Right lobe of liver (tissue), 6 donors: ENCODE measurements at regions not wholly inside any gene's neighbourhood (a gene's known extent, or its start where the extent isn't known, plus 50 kb on each side); places are given as distances from the start of the nearest gene placed in this dataset.
A peak's percentile ranks its signal among the peaks of the same experiment; 100 is the strongest.

Experiments
- ATAC-seq, 4 donors: fragments of 200-7000 bp; cut with Tn5 transposase; one replicate each; pipeline ENCODE4 v1.9.1; 2020; ENCODE audit warnings: mild to moderate bottlenecking in 4 of 4, moderate library complexity in 4 of 4
- DNase-seq, 3 donors: peaks; one replicate each; pipeline ENCODE4 v3.0.0-alpha.2; 2020
- H3K27ac ChIP-seq, 3 donors: fragments of 200-600 bp; one replicate each; pipeline ENCODE4 v1.8.0; 2022
- H3K27me3 ChIP-seq, 2 donors: fragments of 200-600 bp; one replicate each; pipeline ENCODE4 v1.8.0; 2022
- H3K36me3 ChIP-seq, 4 donors: fragments of 200-600 bp; sonication (generic) in 1 of 4; one replicate each; pipeline versions ENCODE4 v1.5.1 to v1.8.0; 2017 to 2022; ENCODE audit warnings: control low read depth in 1 of 4
- H3K4me1 ChIP-seq, 4 donors: fragments of 200-600 bp; sonication (generic) in 1 of 4; one replicate each; pipeline versions ENCODE4 v1.5.1 to v1.8.0; 2017 to 2022; ENCODE audit warnings: control low read depth in 1 of 4
- H3K4me3 ChIP-seq, 3 donors: fragments of 200-600 bp; one replicate each; pipeline ENCODE4 v1.8.0; 2022
- H3K9me3 ChIP-seq, 4 donors: fragments of 200-600 bp; sonication (generic) in 1 of 4; one replicate each; pipeline versions ENCODE4 v1.5.1 to v1.8.0; 2017 to 2022; ENCODE audit warnings: control low read depth in 1 of 4
- POLR2A ChIP-seq: fragments of 450-650 bp; IDR thresholded peaks from one replicate; pipeline ENCODE4 v1.6.1; 2017; ENCODE audit warnings: antibody characterized with exemption, mild to moderate bottlenecking
- WGBS: methylation state at CpG from one replicate; pipeline ENCODE4 v1.1.6; 2018; ENCODE audit warnings: low coverage, low lambda C conversion rate; ENCODE audit not compliant: insufficient coverage; ENCODE audit errors: missing lambda C conversion rate; 5-methylcytosine and 5-hydroxymethylcytosine counted together
- intact Hi-C, 2 donors: fragments of 100-400 bp; cut with DNase I; formaldehyde crosslinking; loops; one replicate each; pipeline versions ENCODE4 v1.11.2 to v1.14.1; 2022
- TF ChIP-seq, protein P1 (sequence below), 4 donors: fragments of 200-600 bp in 3 of 4; fragments of 450-650 bp in 1 of 4; IDR thresholded peaks; one replicate each; pipeline versions ENCODE4 v1.5.1 to v1.8.0; 2016 to 2022; ENCODE audit warnings: antibody characterized with exemption in 4 of 4, mild to moderate bottlenecking in 2 of 4
- donor health status: DM: no; HTN: yes; CAD: no.
- donor health status: DM: no; HTN: no; CAD: no.
- donor health status: DM: no; HTN: no; CAD: no.
- donor health status: DM: no; HTN: yes; CAD: no.
- donor health status: DM: no; HTN: yes; CAD: no.

- Histone ChIP-seq H3K9me3 (no peaks in the 10 kb centered on the region), H3K27ac (no peak overlapping the region), H3K4me3 (no peak overlapping the region), H3K36me3 (no peaks in the 10 kb centered on the region), H3K27me3 (no peaks in the 10 kb centered on the region), H3K4me1 (peaks cover 0 to 19% (median 8%) of the 10 kb centered on the region in 4 donors)
- intact Hi-C loops: no loop called here
- DNase-seq (no peak), ATAC-seq (peak; percentile 80 to 90 (median 83))
- 6% methylated on average over 5 of the region's 5 CpGs for WGBS
- TF ChIP-seq, protein P1, sequence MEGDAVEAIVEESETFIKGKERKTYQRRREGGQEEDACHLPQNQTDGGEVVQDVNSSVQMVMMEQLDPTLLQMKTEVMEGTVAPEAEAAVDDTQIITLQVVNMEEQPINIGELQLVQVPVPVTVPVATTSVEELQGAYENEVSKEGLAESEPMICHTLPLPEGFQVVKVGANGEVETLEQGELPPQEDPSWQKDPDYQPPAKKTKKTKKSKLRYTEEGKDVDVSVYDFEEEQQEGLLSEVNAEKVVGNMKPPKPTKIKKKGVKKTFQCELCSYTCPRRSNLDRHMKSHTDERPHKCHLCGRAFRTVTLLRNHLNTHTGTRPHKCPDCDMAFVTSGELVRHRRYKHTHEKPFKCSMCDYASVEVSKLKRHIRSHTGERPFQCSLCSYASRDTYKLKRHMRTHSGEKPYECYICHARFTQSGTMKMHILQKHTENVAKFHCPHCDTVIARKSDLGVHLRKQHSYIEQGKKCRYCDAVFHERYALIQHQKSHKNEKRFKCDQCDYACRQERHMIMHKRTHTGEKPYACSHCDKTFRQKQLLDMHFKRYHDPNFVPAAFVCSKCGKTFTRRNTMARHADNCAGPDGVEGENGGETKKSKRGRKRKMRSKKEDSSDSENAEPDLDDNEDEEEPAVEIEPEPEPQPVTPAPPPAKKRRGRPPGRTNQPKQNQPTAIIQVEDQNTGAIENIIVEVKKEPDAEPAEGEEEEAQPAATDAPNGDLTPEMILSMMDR (IDR thresholded peaks at IDR 0.05): peak; percentile 43 to 57 (median 53)
- no peak for TF ChIP-seq POLR2A
Measured at GRCh38 chr14:66403183-66403582, 83.0 kb upstream of the CCDC196 start.

GRCh38 chr14:66404051-66404545 lies 82.1 kb upstream of the CCDC196 start:
- ATAC-seq: no peak
- H3K27ac ChIP-seq: no peak overlapping the region
- no peak for DNase-seq
- H3K4me1 ChIP-seq: peaks cover 0 to 19% (median 8%) of the 10 kb centered on the region in 4 donors
- no peaks in the 10 kb centered on the region for H3K9me3 ChIP-seq
- no peaks in the 10 kb centered on the region for H3K36me3 ChIP-seq
- no peak for TF ChIP-seq POLR2A
- TF ChIP-seq, protein P1 (IDR thresholded peaks at IDR 0.05): no peak
- intact Hi-C loops: no loop called here
- no peaks in the 10 kb centered on the region for H3K27me3 ChIP-seq
- H3K4me3 ChIP-seq: no peak overlapping the region
- no CpG with 5 or more reads among the region's 3 CpGs for WGBS

- DNase-seq: no peak
- Histone ChIP-seq H3K27ac (no peak overlapping the region), H3K9me3 (no peaks in the 10 kb centered on the region), H3K36me3 (no peaks in the 10 kb centered on the region), H3K4me1 (peaks cover 0 to 18% (median 8%) of the 10 kb centered on the region in 4 donors), H3K27me3 (no peaks in the 10 kb centered on the region), H3K4me3 (no peak overlapping the region)
- WGBS: 70% methylated on average over 1 of the region's 1 CpG
- intact Hi-C loops: no loop called here
- TF ChIP-seq, protein P1 (IDR thresholded peaks at IDR 0.05): no peak
- no peak for TF ChIP-seq POLR2A
- no peak for ATAC-seq
Measured at GRCh38 chr14:66405158-66405557, 81.0 kb upstream of the CCDC196 start.

DNA sequence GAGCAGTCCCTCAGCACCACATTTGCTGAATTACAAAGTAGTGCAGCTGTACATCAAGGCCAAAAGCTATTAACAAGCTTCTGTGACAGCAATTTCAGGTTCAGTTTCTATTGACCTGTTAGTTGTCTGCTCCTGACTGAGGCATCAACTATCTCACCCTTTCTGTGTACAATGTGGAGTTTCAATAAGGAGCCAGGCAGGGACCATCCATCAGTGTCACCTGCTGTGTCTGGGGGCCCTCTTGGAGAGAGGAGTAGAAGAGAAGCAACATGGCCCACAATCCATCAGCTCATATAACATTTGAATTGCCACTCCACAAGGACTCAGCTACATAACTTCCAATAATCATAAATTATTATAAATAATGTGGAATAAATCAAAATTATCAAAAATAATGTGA lies 72.3 kb upstream of the CCDC196 start:
- H3K4me1 ChIP-seq: no peaks in the 10 kb centered on the region
- intact Hi-C loops: no loop called here
- no peak overlapping the region for H3K4me3 ChIP-seq
- H3K27ac ChIP-seq: no peak overlapping the region
- H3K36me3 ChIP-seq: no peaks in the 10 kb centered on the region
- no peaks in the 10 kb centered on the region for H3K9me3 ChIP-seq
- DNase-seq (no peak), ATAC-seq (no peak)
- no peaks in the 10 kb centered on the region for H3K27me3 ChIP-seq
- TF ChIP-seq, protein P1 (IDR thresholded peaks at IDR 0.05): no peak
- TF ChIP-seq POLR2A: no peak

DNA sequence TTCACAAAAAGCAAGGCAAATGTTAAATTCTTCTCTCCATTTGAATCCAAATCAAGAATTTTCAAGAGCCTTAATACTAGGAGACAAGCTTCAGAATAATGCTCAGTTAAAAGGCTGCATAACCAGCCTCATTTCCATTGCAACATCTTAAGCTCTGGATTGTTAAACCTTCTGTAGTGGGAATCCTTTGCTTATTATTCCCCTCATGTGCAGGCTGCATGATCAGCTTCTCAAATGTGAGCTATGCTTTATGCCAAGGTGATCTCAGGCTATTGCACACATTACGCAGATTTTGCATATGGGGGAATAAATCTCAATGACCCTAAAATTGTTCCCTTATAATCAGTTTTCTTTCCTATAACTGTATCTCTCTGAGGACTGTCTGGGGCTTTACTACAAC lies 71.7 kb upstream of the CCDC196 start:
- ATAC-seq (no peak), DNase-seq (no peak)
- no peaks in the 10 kb centered on the region for H3K4me1 ChIP-seq
- TF ChIP-seq, protein P1 (IDR thresholded peaks at IDR 0.05): no peak
- no peak for TF ChIP-seq POLR2A
- no peaks in the 10 kb centered on the region for H3K27me3 ChIP-seq
- H3K36me3 ChIP-seq: no peaks in the 10 kb centered on the region
- 100% methylated on average over 1 of the region's 1 CpG for WGBS
- H3K27ac ChIP-seq: no peak overlapping the region
- no peak overlapping the region for H3K4me3 ChIP-seq
- H3K9me3 ChIP-seq: no peaks in the 10 kb centered on the region
- intact Hi-C loops: no loop called here
